ENCODE measurements at regions not wholly inside any gene's neighbourhood (a gene's known extent, or its start where the extent isn't known, plus 50 kb on each side); places are given as distances from the start of the nearest gene placed in this dataset.

DNA sequence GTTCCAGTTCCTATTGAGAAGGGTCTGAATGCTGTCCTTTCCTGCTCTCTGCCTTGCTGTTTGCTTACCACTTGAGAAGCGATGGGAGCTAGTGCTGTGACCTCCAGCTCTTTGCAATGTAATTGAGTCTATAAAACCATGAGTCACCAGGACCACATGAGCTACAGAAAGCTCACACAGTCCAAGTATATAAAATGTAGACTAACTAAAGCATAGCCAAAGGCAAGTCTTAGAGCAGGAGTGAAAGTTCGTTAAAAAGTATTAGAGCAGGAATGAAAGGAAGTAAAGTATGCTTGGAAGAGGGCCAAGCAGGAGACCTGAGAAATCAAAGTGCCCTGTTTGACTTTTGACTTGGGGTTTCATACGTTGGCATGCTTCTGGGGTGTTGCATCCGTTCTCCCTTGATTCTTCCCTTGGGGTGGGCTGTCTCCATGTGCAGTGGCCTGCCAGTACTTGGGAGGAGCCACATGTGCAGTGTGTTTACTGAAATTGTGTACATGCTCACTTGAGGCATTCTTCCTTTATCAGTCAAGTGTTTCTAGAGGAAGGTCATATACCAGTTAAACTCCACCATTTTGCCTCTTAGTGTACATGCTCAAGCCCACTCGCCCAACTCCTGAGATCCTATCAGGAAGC lies 71.3 kb upstream of the KIT start:
- no peak for TF ChIP-seq POLR2AphosphoS5 (IDR thresholded peaks at IDR 0.05; ENCODE audit: low read depth)
- TF ChIP-seq, protein P1, sequence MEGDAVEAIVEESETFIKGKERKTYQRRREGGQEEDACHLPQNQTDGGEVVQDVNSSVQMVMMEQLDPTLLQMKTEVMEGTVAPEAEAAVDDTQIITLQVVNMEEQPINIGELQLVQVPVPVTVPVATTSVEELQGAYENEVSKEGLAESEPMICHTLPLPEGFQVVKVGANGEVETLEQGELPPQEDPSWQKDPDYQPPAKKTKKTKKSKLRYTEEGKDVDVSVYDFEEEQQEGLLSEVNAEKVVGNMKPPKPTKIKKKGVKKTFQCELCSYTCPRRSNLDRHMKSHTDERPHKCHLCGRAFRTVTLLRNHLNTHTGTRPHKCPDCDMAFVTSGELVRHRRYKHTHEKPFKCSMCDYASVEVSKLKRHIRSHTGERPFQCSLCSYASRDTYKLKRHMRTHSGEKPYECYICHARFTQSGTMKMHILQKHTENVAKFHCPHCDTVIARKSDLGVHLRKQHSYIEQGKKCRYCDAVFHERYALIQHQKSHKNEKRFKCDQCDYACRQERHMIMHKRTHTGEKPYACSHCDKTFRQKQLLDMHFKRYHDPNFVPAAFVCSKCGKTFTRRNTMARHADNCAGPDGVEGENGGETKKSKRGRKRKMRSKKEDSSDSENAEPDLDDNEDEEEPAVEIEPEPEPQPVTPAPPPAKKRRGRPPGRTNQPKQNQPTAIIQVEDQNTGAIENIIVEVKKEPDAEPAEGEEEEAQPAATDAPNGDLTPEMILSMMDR (IDR thresholded peaks at IDR 0.05; ENCODE audit: insufficient read depth, low read length) = no peak

All from HL-60 (cell line).